GM18517 (cell line): ENCODE measurements at regions not wholly inside any gene's neighbourhood (a gene's known extent, or its start where the extent isn't known, plus 50 kb on each side); places are given as distances from the start of the nearest gene placed in this dataset.
"Not testable (repeated sequence)": the region's sequence is repeated elsewhere in the genome, so short reads cannot be mapped to it uniquely, and the experiment has no call there.

Source experiments
- ATAC-seq: cut with Tn5 transposase; IDR thresholded peaks from one replicate; pipeline ENCODE4 v1.9.1; 2021; ENCODE audit warnings: mild to moderate bottlenecking, moderate library complexity; ENCODE audit not compliant: unreplicated experiment

- ATAC-seq: not testable (repeated sequence)
Measured at GRCh38 chr2:7696556-7696955, 779.3 kb downstream of the RNF144A start.

- ATAC-seq: no peak
Measured at GRCh38 chr2:7697052-7697451, 779.8 kb downstream of the RNF144A start.

DNA sequence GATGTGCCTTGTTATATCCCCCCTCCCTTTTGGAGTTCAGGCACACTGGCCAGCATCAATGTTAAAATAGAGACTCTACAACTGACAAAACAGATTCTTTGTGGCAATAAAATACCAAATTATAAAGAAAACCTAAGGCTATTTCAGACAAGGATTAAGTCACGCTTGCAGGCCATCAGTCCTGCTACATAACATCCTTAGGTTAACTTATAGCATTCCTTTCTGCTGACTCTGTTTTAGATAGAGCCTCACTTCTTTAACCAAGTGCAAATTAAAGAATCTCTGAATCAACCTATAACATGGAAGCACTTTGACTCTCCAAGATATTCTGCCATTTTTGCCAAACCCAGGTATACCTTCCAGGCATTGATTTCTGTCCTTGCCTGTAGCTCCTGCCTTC lies 784.6 kb downstream of the RNF144A start:
- ATAC-seq: no peak

GRCh38 chr2:7703048-7703447 lies 785.8 kb downstream of the RNF144A start:
- no peak for ATAC-seq

- no peak for ATAC-seq
Measured at GRCh38 chr2:7703543-7704144, 786.4 kb downstream of the RNF144A start.

GRCh38 chr2:7704296-7704865 lies 787.2 kb downstream of the RNF144A start:
- ATAC-seq: no peak

GRCh38 chr2:7706791-7707190 lies 789.6 kb downstream of the RNF144A start:
- no peak for ATAC-seq

GRCh38 chr2:7707723-7708122 lies 790.5 kb downstream of the RNF144A start:
- ATAC-seq: no peak

DNA sequence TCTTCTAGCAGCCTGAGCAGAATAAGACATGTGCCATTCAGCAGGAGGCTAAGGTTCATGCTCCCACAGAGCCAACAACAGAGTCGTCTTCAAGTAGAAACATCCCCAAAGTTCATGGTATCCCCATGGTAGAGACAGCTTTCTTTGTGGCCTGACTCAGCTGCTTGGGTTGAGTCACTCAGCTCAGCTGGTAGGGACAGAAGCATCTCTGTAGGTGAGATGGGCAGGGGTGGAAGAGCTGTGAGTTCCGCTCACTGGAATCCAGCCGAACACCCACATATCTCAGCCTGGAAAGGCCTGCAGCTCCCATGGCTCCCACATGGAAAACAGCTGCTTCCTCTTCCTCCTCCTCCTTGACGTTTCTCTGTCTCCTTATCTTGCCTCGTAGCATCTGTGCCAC lies 792.7 kb downstream of the RNF144A start:
- ATAC-seq: no peak

GRCh38 chr2:7711167-7711566 lies 794.0 kb downstream of the RNF144A start:
- no peak for ATAC-seq

DNA sequence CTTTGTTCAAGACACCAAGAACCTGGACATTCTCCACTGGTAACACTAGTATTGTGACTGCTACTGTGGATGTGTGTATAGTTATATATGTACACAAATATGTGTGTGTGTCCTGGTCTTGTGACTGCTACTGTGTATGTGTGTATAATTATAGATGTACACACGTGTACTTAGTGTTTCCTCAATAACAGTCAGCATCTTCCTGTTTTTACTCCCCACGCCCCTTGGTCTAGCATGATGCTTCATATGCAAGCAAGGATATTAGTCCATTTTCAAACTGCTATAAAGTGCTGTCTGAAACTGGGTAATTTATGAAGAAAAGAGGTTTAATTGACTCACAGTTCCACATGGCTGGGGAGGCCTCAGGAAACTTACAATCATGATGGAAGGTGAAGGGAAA lies 802.7 kb downstream of the RNF144A start:
- no peak for ATAC-seq

GRCh38 chr2:7721413-7721995 lies 804.3 kb downstream of the RNF144A start:
- ATAC-seq: no peak

DNA sequence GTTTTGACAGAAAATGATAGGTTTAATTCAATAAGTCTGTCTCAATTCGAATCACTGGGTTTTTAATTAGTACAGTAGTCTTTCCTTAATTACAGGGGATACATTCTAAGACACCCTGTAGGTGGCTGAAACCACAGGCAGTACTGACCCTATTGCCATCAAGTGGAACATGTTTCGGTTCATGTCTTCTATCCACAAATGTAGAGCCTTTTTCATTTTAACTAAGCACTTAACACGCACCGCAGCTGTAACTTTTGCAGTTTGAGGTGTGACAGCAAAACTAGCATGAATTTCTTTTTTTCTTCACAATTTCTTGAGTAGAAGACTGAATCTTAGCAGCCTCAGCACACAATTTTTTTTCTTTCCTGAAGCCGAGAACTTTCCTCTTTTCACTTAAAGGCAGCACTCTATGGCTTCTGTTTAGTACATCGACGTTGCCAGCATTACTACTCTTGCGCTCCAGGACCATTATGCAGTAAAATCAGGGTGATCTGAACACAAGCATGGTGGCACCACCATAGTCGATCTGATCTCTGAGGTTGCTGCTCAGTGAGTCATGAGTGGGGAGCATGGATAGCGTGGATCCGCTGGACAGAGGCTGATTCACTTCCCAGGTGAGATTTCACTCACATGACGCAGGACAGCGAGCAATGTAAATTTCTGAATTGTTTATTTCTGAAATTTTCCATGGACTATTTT lies 805.1 kb downstream of the RNF144A start:
- ATAC-seq: no peak

DNA sequence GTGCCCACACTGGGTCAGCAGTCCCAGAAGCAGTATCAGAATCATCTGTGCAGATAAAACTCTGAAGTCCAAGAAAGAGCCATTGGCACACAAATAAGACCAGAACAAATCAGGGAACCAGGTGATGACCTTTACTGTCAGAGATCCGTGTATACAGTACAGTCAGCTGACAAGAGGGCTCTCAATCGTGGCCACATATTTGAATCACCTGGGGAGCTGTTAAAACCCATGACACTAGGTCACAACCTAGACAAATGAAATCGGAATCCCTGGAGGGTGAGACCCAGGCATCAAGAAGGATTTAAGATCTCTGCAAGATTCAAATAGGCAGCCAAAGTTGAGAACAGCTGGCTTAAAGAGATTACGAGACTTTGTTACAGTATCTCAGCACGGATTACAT lies 807.1 kb downstream of the RNF144A start:
- ATAC-seq: no peak

DNA sequence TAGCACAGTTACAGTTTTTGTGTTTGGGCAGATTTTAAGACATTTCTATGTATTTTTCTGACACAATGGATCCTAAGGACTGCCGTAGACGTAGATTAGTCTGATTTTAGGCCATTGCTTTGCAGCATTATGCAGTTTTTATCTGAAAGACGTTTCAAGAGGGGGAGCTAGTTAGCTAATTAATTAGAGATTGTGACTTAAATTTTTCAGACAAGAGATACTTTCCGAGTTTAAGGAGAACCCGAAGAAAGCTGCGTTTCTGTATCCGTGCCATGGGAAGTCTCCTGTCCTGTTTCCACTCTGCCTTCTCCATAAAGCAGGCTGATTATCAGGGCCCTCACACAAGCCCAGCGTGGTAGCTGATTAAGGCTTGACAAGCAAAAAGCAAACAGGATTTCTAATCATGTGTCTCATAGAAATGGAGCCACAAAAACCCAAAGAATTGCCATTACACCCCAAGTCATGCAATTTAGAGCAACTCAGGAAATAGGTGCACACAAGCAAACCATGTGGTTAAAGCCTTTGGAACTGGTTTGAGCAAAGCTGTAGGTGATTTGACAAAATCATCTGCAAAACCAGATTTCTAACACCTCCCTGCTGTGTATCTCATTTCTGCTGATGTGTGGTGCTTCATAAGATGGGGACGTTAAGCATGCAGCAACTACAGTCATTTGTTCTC lies 808.1 kb downstream of the RNF144A start:
- ATAC-seq: no peak

- ATAC-seq: no peak
Measured at GRCh38 chr2:7725850-7726242, 808.6 kb downstream of the RNF144A start.

- no peak for ATAC-seq
Measured at GRCh38 chr2:7726989-7727388, 809.8 kb downstream of the RNF144A start.

DNA sequence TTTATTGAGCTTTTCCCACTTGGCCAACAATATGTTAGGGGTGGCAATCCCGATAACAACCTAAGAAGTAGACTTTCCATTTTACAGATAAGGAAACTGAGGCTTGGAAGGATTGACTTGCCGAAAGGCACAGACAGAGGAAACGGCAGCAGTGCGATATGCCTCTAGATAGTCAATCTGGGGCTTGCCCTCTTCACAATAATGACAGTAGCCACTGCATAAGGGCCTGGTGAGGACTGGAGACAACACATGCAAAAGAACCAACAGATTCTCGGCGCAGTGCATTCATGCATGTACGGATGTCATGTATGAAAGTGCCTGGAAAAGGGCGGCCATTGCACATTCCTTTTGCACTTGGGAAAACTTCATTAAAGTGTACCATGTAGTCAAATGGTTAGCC lies 811.2 kb downstream of the RNF144A start:
- ATAC-seq: no peak

DNA sequence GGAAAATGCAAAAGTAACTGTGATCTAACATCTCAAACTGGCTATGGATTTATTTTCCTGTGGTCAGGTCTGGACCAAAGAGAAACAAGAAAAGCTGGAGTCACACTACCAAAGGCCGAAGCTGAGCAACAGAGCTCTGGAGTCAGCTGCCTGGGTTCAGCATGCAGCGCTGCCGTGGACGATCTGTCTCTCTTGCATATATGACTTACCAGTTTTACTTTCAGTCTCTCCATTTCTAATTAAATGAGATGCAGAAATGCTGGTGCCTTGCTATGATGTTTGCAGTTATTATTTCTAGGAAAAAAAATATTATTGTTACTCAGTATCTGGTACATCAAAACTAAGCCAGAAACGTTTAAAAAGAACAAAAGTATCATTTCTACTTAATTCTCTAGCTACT lies 813.2 kb downstream of the RNF144A start:
- no peak for ATAC-seq

GRCh38 chr2:7730990-7731389 lies 813.8 kb downstream of the RNF144A start:
- no peak for ATAC-seq

GRCh38 chr2:7732497-7732896 lies 815.3 kb downstream of the RNF144A start:
- no peak for ATAC-seq
